ENCODE measurements at regions not wholly inside any gene's neighbourhood (a gene's known extent, or its start where the extent isn't known, plus 50 kb on each side); places are given as distances from the start of the nearest gene placed in this dataset.

- Histone ChIP-seq H3K4me3 (ENCODE audit: low read depth in 1 of 3, low read length in 3 of 3) (no peak overlapping the region), H3K27ac (ENCODE audit: low read depth in 1 of 2, low read length in 2 of 2) (no peak overlapping the region), H3K4me1 (ENCODE audit: control insufficient read depth in 4 of 4, insufficient read depth in 4 of 4, low read length in 3 of 4) (no peaks in the 10 kb centered on the region), H3K27me3 (ENCODE audit: control insufficient read depth in 4 of 4, insufficient read depth in 4 of 4, low read length in 3 of 4) (peaks cover 0 to 4% (median 0%) of the 10 kb centered on the region in 4 donors), H3K9ac (ENCODE audit: low read depth in 1 of 2, low read length in 2 of 2) (no peak overlapping the region), H3K36me3 (ENCODE audit: control insufficient read depth in 4 of 4, insufficient read depth in 3 of 4, low read depth in 1 of 4, low read length in 3 of 4) (no peaks in the 10 kb centered on the region), H3K9me3 (ENCODE audit: control insufficient read depth in 4 of 4, low read length in 3 of 4) (peaks cover 0 to 2% (median 0%) of the 10 kb centered on the region in 4 donors)
- WGBS, result 74% methylated on average over 4 of the region's 4 CpGs
- no peak for TF ChIP-seq HNF4A (conservative IDR thresholded peaks at IDR 0.05)
- TF ChIP-seq ATF3 (IDR thresholded peaks at IDR 0.05), result no peak
- no peak for DNase-seq (ENCODE audit: low spot score)
These were observed 395.1 kb downstream of the FBXO15 start for GRCh38 chr18:73752546-73752945.

- WGBS, result 83% methylated on average over 5 of the region's 5 CpGs
- Histone ChIP-seq H3K36me3 (ENCODE audit: control insufficient read depth in 4 of 4, insufficient read depth in 3 of 4, low read depth in 1 of 4, low read length in 3 of 4) (no peaks in the 10 kb centered on the region), H3K9me3 (ENCODE audit: control insufficient read depth in 4 of 4, low read length in 3 of 4) (peaks cover 0 to 2% (median 0%) of the 10 kb centered on the region in 4 donors), H3K4me1 (ENCODE audit: control insufficient read depth in 4 of 4, insufficient read depth in 4 of 4, low read length in 3 of 4) (no peaks in the 10 kb centered on the region), H3K9ac (ENCODE audit: low read depth in 1 of 2, low read length in 2 of 2) (no peak overlapping the region), H3K27me3 (ENCODE audit: control insufficient read depth in 4 of 4, insufficient read depth in 4 of 4, low read length in 3 of 4) (peaks cover 0 to 4% (median 0%) of the 10 kb centered on the region in 4 donors), H3K4me3 (ENCODE audit: low read depth in 1 of 3, low read length in 3 of 3) (no peak overlapping the region), H3K27ac (ENCODE audit: low read depth in 1 of 2, low read length in 2 of 2) (no peak overlapping the region)
- TF ChIP-seq JUND (IDR thresholded peaks at IDR 0.05), result no peak
- TF ChIP-seq GABPA (IDR thresholded peaks at IDR 0.05 in 1 of 2, conservative IDR thresholded peaks at IDR 0.05 in 1 of 2), result no peak
- TF ChIP-seq ZBTB33 (IDR thresholded peaks at IDR 0.05), result no peak
- TF ChIP-seq RAD21 (IDR thresholded peaks at IDR 0.05), result no peak
- TF ChIP-seq NR2F2 (IDR thresholded peaks at IDR 0.05), result no peak
- no peak for TF ChIP-seq HNF4G (IDR thresholded peaks at IDR 0.05)
- TF ChIP-seq ATF3 (IDR thresholded peaks at IDR 0.05), result no peak
- no peak for TF ChIP-seq TAF1 (conservative IDR thresholded peaks at IDR 0.05)
- TF ChIP-seq SP1 (IDR thresholded peaks at IDR 0.05), result no peak
- TF ChIP-seq FOXA1 (IDR thresholded peaks at IDR 0.05), result no peak
- no peak for TF ChIP-seq HNF4A (conservative IDR thresholded peaks at IDR 0.05)
- no peak for DNase-seq (ENCODE audit: low spot score)
These were observed 397.6 kb downstream of the FBXO15 start for GRCh38 chr18:73750052-73750451.

GRCh38 chr18:73749304-73749703 is 398.3 kb downstream of the FBXO15 start:
- Histone ChIP-seq H3K36me3 (ENCODE audit: control insufficient read depth in 4 of 4, insufficient read depth in 3 of 4, low read depth in 1 of 4, low read length in 3 of 4) (no peaks in the 10 kb centered on the region), H3K27ac (ENCODE audit: low read depth in 1 of 2, low read length in 2 of 2) (no peak overlapping the region), H3K27me3 (ENCODE audit: control insufficient read depth in 4 of 4, insufficient read depth in 4 of 4, low read length in 3 of 4) (peaks cover 0 to 4% (median 0%) of the 10 kb centered on the region in 4 donors), H3K4me3 (ENCODE audit: low read depth in 1 of 3, low read length in 3 of 3) (no peak overlapping the region), H3K9me3 (ENCODE audit: control insufficient read depth in 4 of 4, low read length in 3 of 4) (peaks cover 0 to 2% (median 0%) of the 10 kb centered on the region in 4 donors), H3K9ac (ENCODE audit: low read depth in 1 of 2, low read length in 2 of 2) (no peak overlapping the region), H3K4me1 (ENCODE audit: control insufficient read depth in 4 of 4, insufficient read depth in 4 of 4, low read length in 3 of 4) (no peaks in the 10 kb centered on the region)
- whole genome bisulfite sequencing, result 62% methylated on average over 2 of the region's 2 CpGs
- DNase-seq (ENCODE audit: low spot score), result no peak
- TF ChIP-seq CTCF (IDR thresholded peaks at IDR 0.05; ENCODE audit: low read depth, low read length, missing input control) (no peak), HNF4A (conservative IDR thresholded peaks at IDR 0.05) (no peak), SP1 (IDR thresholded peaks at IDR 0.05) (no peak), MAX (IDR thresholded peaks at IDR 0.05) (no peak), JUND (IDR thresholded peaks at IDR 0.05) (no peak), FOXA2 (IDR thresholded peaks at IDR 0.05) (no peak), NR2F2 (IDR thresholded peaks at IDR 0.05) (no peak), ATF3 (IDR thresholded peaks at IDR 0.05) (no peak), FOXA1 (IDR thresholded peaks at IDR 0.05) (no peak), EGR1 (IDR thresholded peaks at IDR 0.05; ENCODE audit: low read depth in 2 of 2) (no peak), HNF4G (IDR thresholded peaks at IDR 0.05) (no peak), RXRA (IDR thresholded peaks at IDR 0.05) (no peak), TAF1 (conservative IDR thresholded peaks at IDR 0.05) (no peak), RAD21 (IDR thresholded peaks at IDR 0.05) (no peak), ZBTB33 (IDR thresholded peaks at IDR 0.05) (no peak), GABPA (IDR thresholded peaks at IDR 0.05 in 1 of 2, conservative IDR thresholded peaks at IDR 0.05 in 1 of 2) (no peak), YY1 (IDR thresholded peaks at IDR 0.05) (no peak)

Data from liver (tissue), 8 donors.